PC-9 (cell line): ENCODE measurements at regions not wholly inside any gene's neighbourhood (a gene's known extent, or its start where the extent isn't known, plus 50 kb on each side); places are given as distances from the start of the nearest gene placed in this dataset.

Experiments
- EZH2 ChIP-seq: fragments of 200-600 bp; sonication (generic); IDR thresholded peaks from 2 replicates; pipeline ENCODE4 v1.8.0; 2017; ENCODE audit warnings: antibody characterized with exemption, low read depth
- TF ChIP-seq, protein P1 (sequence below): fragments of 200-600 bp; sonication (generic); conservative IDR thresholded peaks from 2 replicates; pipeline ENCODE4 v1.6.1; 2017; ENCODE audit warnings: mixed run types, antibody characterized with exemption, mild to moderate bottlenecking, moderate library complexity

DNA sequence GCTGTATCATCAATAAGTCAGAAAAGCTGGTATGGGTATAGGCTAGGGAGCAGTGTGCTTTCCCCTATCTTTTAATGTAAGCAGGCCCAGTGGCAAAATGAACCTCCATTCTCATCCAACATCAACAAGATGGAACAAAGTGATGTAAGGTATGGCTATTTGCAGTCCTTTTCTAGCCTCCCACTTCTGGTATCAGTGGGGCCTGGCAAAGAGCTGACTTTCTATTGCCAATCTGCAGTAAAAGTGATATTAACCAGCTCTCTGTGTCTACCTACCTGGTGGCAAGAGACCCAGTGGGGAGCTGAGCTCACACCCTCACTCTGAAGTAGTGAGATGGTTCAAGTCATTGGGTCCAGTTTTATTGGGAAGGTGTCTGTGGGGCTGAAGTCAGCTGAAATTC is 1492.6 kb downstream of the CDH11 start:
- no peak for TF ChIP-seq EZH2
- TF ChIP-seq, protein P1, sequence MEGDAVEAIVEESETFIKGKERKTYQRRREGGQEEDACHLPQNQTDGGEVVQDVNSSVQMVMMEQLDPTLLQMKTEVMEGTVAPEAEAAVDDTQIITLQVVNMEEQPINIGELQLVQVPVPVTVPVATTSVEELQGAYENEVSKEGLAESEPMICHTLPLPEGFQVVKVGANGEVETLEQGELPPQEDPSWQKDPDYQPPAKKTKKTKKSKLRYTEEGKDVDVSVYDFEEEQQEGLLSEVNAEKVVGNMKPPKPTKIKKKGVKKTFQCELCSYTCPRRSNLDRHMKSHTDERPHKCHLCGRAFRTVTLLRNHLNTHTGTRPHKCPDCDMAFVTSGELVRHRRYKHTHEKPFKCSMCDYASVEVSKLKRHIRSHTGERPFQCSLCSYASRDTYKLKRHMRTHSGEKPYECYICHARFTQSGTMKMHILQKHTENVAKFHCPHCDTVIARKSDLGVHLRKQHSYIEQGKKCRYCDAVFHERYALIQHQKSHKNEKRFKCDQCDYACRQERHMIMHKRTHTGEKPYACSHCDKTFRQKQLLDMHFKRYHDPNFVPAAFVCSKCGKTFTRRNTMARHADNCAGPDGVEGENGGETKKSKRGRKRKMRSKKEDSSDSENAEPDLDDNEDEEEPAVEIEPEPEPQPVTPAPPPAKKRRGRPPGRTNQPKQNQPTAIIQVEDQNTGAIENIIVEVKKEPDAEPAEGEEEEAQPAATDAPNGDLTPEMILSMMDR = no peak
